Tibial artery (tissue), 4 donors: ENCODE measurements at regions not wholly inside any gene's neighbourhood (a gene's known extent, or its start where the extent isn't known, plus 50 kb on each side); places are given as distances from the start of the nearest gene placed in this dataset.

Experiments used
- DNase-seq, 2 donors: peaks; one replicate each; pipeline ENCODE4 v3.0.0-alpha.2; 2019
- H3K27ac ChIP-seq, 2 donors: fragments of 200-600 bp; sonication (generic) in 1 of 2; 1 replicate in 1 of 2; 2 replicates in 1 of 2; pipeline ENCODE4 v1.5.1; 2018 to 2019; ENCODE audit warnings: mild to moderate bottlenecking in 1 of 2
- H3K27me3 ChIP-seq, 2 donors: fragments of 200-600 bp; sonication (generic) in 1 of 2; one replicate each; pipeline versions ENCODE4 v1.5.1 to v1.6.0; 2016 to 2019
- H3K36me3 ChIP-seq, 3 donors: fragments of 200-600 bp; sonication (generic) in 2 of 3; one replicate each; pipeline ENCODE4 v1.5.1; 2016 to 2019; ENCODE audit warnings: mild to moderate bottlenecking in 2 of 3
- H3K4me1 ChIP-seq, 4 donors: fragments of 200-600 bp; sonication (generic) in 2 of 4; 1 replicate in 3 of 4; 2 replicates in 1 of 4; pipeline ENCODE4 v1.5.1; 2016 to 2019
- H3K4me3 ChIP-seq, 2 donors: fragments of 200-600 bp; sonication (generic) in 1 of 2; 1 replicate in 1 of 2; 2 replicates in 1 of 2; pipeline ENCODE4 v1.5.1; 2018 to 2019; ENCODE audit warnings: mild to moderate bottlenecking in 2 of 2
- H3K9me3 ChIP-seq, 3 donors: fragments of 200-600 bp; sonication (generic) in 1 of 3; one replicate each; pipeline ENCODE4 v1.5.1; 2016 to 2019
- intact Hi-C: fragments of 100-400 bp; cut with DNase I; formaldehyde crosslinking; loops from one replicate; pipeline ENCODE4 v1.15.0; 2023; ENCODE audit warnings: low total_unique reads
- TF ChIP-seq, protein P1 (sequence below), 2 experiments: fragments of 200-600 bp in 1 of 2; fragments of 450-650 bp in 1 of 2; IDR thresholded peaks; one replicate each; pipeline ENCODE4 v1.5.1; 2017 to 2019; ENCODE audit warnings: antibody characterized with exemption in 2 of 2, mild to moderate bottlenecking in 1 of 2, moderate library complexity in 1 of 2

DNA sequence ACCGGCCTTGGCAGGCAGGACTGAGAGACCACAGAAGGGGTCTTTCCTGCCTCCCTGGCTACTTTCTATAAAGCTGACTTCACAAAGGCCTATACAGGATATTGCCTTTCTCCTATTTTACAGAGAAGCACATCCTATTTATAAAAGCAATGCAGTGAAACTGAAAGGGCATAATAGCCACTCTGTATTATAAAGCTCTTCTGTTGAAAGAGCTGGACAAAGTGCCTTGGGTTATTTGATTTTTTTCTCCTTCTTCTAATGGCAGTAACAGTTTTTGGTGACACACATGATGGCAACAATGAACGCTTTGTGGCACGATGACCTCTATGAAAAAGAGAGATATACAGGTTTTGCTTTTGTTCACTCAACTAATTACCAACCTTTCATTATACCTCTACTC is 281.1 kb downstream of the ZNF516 start:
- Histone ChIP-seq H3K9me3 (no peaks in the 10 kb centered on the region), H3K4me1 (no peaks in the 10 kb centered on the region), H3K27ac (no peak overlapping the region), H3K4me3 (no peak overlapping the region), H3K27me3 (peaks cover 0 to 10% of the 10 kb centered on the region in 2 donors), H3K36me3 (no peaks in the 10 kb centered on the region)
- no peak for DNase-seq
- TF ChIP-seq, protein P1, sequence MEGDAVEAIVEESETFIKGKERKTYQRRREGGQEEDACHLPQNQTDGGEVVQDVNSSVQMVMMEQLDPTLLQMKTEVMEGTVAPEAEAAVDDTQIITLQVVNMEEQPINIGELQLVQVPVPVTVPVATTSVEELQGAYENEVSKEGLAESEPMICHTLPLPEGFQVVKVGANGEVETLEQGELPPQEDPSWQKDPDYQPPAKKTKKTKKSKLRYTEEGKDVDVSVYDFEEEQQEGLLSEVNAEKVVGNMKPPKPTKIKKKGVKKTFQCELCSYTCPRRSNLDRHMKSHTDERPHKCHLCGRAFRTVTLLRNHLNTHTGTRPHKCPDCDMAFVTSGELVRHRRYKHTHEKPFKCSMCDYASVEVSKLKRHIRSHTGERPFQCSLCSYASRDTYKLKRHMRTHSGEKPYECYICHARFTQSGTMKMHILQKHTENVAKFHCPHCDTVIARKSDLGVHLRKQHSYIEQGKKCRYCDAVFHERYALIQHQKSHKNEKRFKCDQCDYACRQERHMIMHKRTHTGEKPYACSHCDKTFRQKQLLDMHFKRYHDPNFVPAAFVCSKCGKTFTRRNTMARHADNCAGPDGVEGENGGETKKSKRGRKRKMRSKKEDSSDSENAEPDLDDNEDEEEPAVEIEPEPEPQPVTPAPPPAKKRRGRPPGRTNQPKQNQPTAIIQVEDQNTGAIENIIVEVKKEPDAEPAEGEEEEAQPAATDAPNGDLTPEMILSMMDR (IDR thresholded peaks at IDR 0.05) = no peak
- intact Hi-C loops = no loop called here

DNA sequence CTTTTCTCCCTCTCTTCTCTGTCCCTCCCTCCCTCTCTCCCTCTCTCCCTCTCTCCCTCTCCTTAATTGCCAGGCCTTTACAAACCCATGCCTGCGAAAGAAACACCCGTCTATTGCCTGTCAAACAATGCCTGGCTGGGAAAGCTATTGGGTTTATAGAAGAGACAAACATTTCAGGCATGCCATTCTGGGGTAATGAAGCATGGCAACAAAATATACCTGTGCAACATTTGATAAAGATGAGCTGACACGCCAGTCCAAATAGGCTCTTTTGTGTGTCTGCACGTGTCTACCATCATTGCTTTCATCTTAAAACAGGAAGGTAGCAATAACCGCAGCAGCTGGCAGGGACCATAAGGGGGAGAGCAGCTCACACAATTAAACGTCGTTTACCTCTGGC is 282.1 kb downstream of the ZNF516 start:
- no peaks in the 10 kb centered on the region for H3K36me3 ChIP-seq
- no peaks in the 10 kb centered on the region for H3K9me3 ChIP-seq
- TF ChIP-seq, protein P1 (IDR thresholded peaks at IDR 0.05) = no peak
- H3K27ac ChIP-seq = no peak overlapping the region
- intact Hi-C loops = no loop called here
- no peaks in the 10 kb centered on the region for H3K4me1 ChIP-seq
- no peak for DNase-seq
- H3K4me3 ChIP-seq = no peak overlapping the region
- H3K27me3 ChIP-seq = peaks cover 0 to 16% of the 10 kb centered on the region in 2 donors

DNA sequence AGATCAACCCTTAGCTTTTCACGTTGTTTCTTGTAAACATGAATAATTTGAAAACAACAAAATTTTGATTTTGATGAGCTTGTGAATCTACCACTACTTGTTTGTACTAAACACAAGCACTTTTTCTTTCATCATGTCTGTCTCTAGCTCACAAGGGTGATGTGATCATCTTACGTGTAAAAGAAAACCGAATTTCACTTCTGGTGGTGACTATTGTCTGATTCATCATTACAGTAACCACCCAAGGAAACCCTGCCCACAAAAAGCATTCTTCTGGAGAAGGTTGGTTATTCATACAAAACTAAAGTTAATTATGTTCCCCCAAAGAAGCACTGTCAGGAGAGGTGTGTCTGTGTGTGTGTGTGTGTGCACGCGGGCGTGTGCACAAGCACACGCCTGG is 285.4 kb downstream of the ZNF516 start:
- H3K36me3 ChIP-seq = no peaks in the 10 kb centered on the region
- DNase-seq = no peak
- no peak overlapping the region for H3K27ac ChIP-seq
- H3K9me3 ChIP-seq = no peaks in the 10 kb centered on the region
- intact Hi-C loops = no loop called here
- H3K4me1 ChIP-seq = no peaks in the 10 kb centered on the region
- TF ChIP-seq, protein P1 (IDR thresholded peaks at IDR 0.05) = no peak
- no peak overlapping the region for H3K4me3 ChIP-seq
- peaks cover 0 to 16% of the 10 kb centered on the region in 2 donors for H3K27me3 ChIP-seq

DNA sequence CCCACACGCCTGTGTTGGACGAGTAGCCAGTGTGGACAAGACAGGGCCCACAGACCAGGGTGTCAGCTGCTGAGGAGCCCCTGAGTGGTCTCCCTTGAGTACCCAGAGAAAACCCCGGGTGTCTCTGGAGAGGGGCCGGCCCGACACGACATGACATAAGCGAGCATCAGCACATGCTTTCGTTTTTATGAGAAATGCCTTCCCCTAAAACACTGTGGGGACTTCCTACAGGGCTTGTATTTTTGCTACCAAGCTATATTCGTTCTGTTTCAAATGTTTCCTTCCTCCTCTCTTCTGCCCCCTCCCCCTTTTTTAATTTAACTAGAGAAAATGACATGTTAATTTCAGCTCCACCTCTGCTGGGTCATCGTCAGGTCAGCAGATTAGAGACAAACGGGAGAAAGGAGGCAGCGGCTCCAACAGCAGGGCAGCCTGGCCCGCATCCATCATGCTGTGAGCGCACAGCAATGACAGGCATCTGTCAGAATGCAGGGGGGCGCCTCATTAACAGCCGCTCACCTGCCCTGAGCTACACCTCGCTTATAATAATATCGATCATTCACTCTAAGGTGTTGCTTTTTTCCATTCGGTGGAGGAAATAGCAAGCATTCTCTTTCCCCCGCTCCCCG is 286.2 kb downstream of the ZNF516 start:
- H3K4me3 ChIP-seq = peak overlapping the region in 1 of 2 donors; percentile 25
- TF ChIP-seq, protein P1 (IDR thresholded peaks at IDR 0.05) = no peak

DNA sequence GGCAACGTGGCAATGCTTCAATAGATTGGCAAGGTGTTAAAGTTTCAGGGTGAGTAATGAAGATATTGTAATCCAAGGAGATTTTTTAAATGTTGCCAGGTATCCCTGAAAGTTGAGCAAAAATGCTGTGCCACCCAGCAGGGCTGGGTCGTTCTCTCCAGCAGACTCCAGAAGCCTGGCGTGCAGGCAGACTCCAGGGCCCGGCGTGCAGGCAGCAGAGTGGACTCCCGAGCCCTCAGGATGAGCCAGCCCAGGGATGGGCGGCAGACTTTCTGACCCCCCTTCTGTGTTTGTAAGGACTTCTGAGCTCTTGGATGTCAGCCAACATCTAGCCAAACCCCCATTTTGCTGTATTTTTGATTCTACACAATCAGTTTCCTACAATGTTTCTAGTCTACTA is 289.1 kb downstream of the ZNF516 start:
- Histone ChIP-seq H3K36me3 (no peaks in the 10 kb centered on the region), H3K4me1 (no peaks in the 10 kb centered on the region), H3K27ac (no peak overlapping the region), H3K9me3 (no peaks in the 10 kb centered on the region), H3K27me3 (peaks cover 0 to 14% of the 10 kb centered on the region in 2 donors), H3K4me3 (no peak overlapping the region)
- no peak for DNase-seq
- TF ChIP-seq, protein P1 (IDR thresholded peaks at IDR 0.05) = no peak
- intact Hi-C loops = no loop called here

More for the DNA sequence above, 286.2 kb downstream of the ZNF516 start:
- H3K27ac ChIP-seq = no peak overlapping the region
- intact Hi-C loops = no loop called here
- DNase-seq = no peak
- peaks cover 0 to 16% of the 10 kb centered on the region in 2 donors for H3K27me3 ChIP-seq
- H3K9me3 ChIP-seq = no peaks in the 10 kb centered on the region
- H3K4me1 ChIP-seq = no peaks in the 10 kb centered on the region
- no peaks in the 10 kb centered on the region for H3K36me3 ChIP-seq

DNA sequence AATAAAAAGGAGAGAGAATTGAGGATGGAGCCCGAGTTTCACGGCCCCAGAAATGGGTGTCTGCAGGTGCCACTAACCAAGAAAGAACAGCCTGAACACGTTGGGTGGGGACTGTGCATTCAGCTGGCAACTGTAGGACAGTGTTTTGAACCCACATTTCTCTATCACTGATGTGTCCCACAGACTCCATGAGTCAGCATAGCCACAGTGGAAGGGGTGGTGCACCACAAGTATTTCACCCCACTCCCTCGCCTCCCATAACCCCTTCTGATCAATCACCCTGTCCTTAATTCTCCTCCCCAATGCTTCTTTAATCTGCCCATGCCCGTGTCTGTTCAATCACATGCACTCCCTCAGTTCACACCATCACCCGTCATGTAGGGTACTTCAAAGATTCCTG is 291.5 kb downstream of the ZNF516 start:
- peaks cover 0 to 4% of the 10 kb centered on the region in 2 donors for H3K27me3 ChIP-seq
- H3K4me3 ChIP-seq = no peak overlapping the region
- no peaks in the 10 kb centered on the region for H3K36me3 ChIP-seq
- DNase-seq = no peak
- intact Hi-C loops = no loop called here
- TF ChIP-seq, protein P1 (IDR thresholded peaks at IDR 0.05) = no peak
- H3K9me3 ChIP-seq = no peaks in the 10 kb centered on the region
- no peak overlapping the region for H3K27ac ChIP-seq
- H3K4me1 ChIP-seq = no peaks in the 10 kb centered on the region
